ENCODE measurements at regions not wholly inside any gene's neighbourhood (a gene's known extent, or its start where the extent isn't known, plus 50 kb on each side); places are given as distances from the start of the nearest gene placed in this dataset.

DNA sequence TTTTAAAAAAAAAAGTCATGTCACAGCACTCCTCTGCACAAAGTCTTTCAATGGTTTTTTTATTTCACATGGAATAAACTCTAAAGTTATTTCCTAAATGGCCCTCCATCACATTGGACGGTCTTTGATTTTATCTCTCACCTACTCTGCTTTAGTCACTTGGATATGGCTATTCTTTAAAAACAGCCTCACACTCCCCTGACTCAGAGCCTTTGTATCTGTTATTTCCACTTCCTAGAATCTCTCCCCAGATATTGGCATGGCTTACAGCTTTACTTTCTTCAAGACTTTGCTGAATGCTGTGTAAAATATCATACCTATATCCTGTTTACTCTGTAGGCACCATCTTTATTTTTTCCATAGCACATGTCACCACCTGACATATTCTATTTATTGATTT lies 194.7 kb upstream of the MCHR2 start:
- TF ChIP-seq CTCF (conservative IDR thresholded peaks at IDR 0.05 in 1 of 2, IDR thresholded peaks at IDR 0.05 in 1 of 2; ENCODE audit: extremely low read depth in 1 of 2, insufficient read depth in 1 of 2, low read depth in 1 of 2, low read length in 2 of 2): no peak
- TF ChIP-seq EZH2 (IDR thresholded peaks at IDR 0.05; ENCODE audit: borderline replicate concordance, low read length): no peak
